Skeletal muscle cell (primary cell): ENCODE measurements at regions not wholly inside any gene's neighbourhood (a gene's known extent, or its start where the extent isn't known, plus 50 kb on each side); places are given as distances from the start of the nearest gene placed in this dataset.

Experiments used
- DNase-seq: peaks from one replicate; pipeline ENCODE4 v3.0.0-alpha.2; 2010; ENCODE audit warnings: low read depth
- H3K4me3 ChIP-seq: 2 replicates; pipeline ENCODE4 v1.5.1; 2011; ENCODE audit warnings: low read depth, mild to moderate bottlenecking, control low read depth, low read length, moderate library complexity

DNA sequence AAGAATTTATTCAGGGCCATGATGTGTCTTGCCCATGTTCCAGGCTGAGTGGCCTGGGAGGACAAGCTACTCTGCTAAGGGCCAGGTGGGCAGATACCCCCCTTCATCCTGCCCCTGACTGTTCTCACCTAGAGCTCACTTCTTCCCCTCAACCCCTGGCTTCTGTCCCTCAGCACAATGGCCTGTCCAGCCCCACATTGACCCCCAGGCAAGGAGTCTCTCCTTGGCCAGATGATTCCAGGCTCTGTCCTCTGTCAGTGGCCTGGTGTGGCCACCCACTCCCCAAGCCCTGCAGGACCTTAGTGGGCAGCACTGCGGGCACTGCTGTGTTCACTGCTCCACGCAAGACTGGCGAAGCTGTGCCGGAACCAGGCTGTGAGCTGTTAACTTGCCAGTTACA lies 460.0 kb downstream of the MATN1 start:
- DNase-seq, result no peak
- no peak overlapping the region for H3K4me3 ChIP-seq

DNA sequence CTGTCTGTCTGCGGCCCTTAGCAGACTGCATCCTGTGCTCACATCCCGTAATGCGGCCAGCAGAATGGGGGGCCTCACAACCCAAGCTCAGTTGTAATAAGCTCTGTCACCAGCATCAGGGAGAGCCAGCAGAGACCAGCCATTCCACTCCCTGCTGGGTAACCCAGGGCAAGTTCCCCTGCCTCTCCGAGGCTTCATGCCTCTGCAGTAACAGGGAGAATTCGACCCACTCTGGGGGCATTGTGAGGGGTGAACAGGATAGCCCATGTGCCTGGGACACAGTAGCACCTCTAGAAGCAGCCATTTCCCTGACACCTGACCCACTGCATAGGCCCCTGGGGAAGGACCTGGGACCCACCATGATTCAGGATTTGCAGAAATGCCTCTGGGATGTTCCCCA lies 461.2 kb downstream of the MATN1 start:
- H3K4me3 ChIP-seq, result no peak overlapping the region
- no peak for DNase-seq

DNA sequence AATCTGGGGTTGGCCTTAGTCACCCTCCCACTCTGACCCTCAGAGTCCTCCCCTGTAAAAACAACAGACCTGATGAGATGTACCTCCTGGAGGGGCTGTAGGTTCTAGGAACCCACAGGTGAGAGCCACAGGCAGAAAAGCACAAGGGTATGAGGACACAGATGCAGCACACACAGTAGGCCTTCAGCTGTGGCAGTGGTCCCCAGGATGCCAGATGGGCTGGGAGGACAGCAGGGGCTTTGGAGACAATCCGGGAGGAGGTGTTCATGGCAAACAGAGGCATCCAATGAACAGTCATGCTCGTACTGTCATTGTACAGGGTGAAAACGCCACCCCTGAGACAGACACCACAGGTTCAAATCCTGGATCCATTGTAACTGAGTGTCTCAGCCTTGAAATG lies 463.1 kb downstream of the MATN1 start:
- H3K4me3 ChIP-seq, result no peak overlapping the region

DNA sequence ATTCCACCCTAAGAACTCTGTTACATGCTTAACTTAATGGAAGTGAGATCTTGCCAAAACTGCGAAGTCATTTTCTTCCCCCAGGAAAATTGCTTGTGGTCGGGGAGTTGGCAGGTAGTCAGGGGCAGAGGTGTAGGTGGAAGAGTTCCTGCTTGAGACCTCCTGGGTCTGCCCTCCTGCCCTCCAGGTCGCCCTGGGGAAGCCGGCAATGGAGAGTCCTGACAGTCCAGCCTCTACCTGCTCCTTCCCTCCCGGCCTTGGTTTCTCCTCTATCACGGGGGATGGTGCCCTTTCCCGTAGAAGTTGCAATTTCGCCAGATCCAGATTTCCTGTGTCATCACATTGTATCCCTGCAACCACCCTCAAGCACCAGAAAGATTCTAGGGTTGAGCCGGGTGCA lies 463.8 kb downstream of the MATN1 start:
- no peak for DNase-seq
- H3K4me3 ChIP-seq, result no peak overlapping the region

More for the DNA sequence above, 463.1 kb downstream of the MATN1 start:
- DNase-seq, result no peak

DNA sequence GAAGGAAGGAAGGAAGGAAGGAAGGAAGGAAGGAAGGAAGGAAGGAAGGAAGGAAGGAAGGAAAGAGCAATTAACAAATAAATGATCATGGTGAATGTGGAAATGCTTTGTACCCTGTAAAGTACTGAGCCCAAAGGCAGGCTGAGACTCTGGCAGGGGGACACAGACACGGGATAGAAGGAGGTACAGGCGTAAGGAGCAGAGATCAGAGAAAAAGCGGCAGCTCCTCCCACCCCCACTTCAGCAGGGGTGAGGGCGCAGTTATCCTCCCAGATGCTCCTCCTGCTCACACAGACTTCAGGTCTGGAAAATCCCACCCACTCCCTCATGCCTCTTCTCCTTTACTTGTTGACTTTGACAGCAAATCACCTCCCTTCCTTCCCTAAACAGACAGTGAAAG lies 464.5 kb downstream of the MATN1 start:
- no peak overlapping the region for H3K4me3 ChIP-seq
- no peak for DNase-seq

DNA sequence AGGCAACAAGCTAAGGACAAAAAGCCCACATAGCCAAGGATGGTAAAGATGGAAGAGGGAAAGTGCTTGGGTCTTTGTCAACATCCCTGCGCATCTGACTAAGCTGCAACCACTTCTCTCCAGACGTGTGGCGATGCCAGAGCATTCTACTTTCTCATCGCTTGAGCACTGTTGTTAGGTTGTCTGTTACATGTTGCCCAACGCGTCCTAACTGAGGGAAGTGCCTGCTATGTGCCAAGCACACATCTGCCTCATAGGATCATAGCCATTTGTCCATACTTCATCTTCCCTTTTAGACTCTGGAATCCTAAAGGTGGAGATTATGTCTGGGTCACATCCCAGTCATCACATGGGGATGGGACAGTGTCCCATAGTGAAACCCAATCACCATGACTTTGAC lies 464.9 kb downstream of the MATN1 start:
- no peak overlapping the region for H3K4me3 ChIP-seq
- no peak for DNase-seq

DNA sequence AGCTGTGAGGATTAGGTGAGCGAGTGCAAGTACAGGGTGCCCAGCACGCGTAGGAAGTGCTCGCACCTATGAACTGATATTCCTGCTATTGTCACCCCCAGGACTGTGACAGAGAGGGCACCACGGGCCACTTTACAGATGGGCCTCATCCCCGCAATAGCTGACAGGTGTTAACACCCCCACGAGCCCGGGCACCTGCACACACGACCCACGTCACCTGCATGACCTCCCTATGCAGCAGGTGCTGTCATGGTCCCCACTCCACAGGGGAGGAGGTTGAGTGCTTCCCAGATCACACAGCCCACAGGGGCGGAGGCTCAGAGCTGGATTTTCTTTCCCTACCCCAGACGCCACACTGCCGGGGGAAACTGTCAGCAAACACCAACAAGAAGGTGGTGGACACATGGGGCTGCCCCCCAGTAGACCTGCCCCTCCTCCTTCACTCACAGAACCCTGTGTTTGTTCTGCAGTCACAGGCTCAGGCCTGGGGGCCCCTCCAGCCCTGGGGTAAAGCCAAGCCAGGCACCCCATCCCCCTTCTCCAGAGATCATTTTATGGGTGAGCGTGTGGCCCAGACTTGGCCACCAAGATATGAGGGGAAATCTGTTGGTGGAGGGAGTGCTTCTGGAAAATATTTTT lies 465.5 kb downstream of the MATN1 start:
- no peak overlapping the region for H3K4me3 ChIP-seq
- no peak for DNase-seq

DNA sequence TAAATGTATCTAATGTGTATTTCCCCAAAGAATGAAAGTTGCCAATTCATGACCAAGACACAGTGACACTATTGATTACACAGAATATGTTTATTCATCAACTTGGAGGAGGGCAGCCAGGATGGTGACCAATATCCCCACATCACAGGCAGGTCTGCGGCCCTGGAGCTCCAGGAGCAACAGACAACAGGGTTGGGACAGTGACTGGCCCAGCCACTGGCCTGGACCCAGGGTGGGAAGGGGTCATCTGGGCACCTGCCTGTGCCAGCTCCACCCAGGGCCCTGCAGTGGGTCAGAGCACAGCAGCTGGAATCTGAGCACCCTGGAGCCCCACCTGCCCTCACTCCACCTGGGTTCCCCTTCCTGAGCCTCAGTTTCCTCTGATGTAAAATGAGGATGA lies 466.1 kb downstream of the MATN1 start:
- no peak for DNase-seq

DNA sequence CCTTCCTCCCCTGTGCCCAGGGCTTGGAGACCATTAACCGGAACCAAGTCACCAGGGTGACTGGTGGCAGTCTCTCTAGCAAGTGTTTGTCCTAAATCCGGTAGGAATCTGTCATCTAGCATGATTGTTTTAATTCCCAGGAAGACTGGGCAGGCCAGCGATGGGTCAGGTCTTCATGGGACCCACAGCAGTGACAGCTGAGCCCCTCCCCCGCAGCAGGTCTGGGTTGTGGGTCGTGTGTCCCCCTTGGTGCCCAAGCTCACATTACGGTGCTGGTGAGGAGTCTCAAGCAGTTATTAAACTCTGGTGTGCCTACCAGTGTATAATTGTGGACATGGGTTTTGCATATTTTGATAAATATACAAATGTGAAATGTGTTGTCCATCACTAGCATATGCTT lies 466.5 kb downstream of the MATN1 start:
- no peak overlapping the region for H3K4me3 ChIP-seq
- DNase-seq, result no peak

More for the DNA sequence above, 466.1 kb downstream of the MATN1 start:
- no peak overlapping the region for H3K4me3 ChIP-seq

DNA sequence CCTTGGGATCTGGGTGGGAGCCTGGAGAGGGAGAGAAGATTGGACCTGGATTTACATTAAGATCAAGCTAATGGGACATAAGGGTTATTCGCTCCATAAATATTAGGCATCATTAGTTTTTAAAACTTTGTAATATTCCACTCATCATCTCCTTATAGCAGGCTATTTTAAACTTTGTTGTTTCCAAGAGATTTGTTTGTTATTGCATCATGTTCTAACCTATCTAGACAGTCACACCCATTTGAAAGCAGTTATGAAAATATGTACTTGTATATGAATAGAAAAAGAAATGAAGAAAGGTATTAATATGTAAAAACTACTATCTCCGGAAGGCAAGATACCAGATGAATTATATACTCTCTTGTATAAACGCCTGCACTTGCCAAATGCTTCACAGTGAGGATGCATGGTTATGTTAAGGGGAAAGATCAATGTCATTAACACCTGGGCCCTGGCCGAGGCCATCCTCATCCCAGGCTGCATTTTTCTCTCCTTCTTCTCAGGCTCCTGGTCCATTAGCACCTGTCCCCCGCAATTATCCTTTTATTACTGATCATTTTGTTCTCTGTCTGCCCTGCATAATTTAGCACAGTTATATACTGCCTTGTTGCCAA lies 468.2 kb downstream of the MATN1 start:
- no peak overlapping the region for H3K4me3 ChIP-seq
- DNase-seq, result no peak

DNA sequence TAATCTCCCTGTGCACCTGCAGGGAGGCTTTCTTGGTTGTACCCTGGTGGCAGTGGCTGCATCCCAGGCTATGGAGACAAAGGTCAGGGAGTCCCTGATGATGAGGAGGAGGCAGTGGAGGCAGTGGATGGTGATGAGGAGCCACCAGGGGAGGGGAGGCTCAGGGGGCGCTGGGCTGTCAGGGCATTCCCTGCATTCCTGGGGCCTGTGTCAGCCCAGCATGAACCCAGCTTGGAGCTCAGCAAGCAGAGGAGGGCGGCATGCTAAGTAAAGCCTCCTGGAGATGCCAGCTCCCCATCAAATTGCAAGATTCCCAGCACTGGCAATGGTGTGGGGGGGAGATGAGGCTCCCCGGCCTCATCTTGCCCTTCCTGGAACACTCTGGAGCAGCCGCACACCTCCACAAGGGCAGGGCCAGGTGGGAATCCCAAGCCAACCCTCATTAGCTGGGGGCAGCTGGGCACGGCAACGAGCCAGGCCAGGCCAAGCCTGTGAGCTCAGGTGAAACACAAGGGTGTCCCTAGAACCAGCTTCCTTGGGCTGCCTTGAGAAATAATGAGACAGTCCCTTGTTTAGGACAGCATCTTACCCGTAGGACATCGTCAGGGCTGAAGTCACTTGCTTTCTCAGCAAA lies 469.5 kb downstream of the MATN1 start:
- no peak for DNase-seq
- no peak overlapping the region for H3K4me3 ChIP-seq

DNA sequence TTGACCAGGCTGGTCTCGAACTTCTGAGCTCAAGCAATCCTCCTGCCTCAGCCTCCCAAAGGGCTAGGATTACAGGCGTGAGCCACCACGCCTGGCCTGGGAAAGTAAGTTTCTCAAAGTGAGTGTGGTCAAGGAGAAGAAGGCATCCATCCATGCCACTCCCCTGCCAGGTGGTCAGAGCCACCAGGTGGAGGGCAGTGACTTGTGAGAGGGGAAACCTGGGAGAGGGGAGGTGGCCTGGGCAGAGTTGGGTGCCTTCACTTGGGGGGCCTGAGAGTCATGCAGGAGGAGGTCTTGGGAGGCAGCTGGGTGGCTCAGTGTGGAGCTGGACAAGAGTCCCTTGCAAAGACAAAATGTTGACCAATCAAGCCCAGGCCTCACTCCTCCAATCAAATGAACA lies 470.0 kb downstream of the MATN1 start:
- no peak for DNase-seq
- no peak overlapping the region for H3K4me3 ChIP-seq

DNA sequence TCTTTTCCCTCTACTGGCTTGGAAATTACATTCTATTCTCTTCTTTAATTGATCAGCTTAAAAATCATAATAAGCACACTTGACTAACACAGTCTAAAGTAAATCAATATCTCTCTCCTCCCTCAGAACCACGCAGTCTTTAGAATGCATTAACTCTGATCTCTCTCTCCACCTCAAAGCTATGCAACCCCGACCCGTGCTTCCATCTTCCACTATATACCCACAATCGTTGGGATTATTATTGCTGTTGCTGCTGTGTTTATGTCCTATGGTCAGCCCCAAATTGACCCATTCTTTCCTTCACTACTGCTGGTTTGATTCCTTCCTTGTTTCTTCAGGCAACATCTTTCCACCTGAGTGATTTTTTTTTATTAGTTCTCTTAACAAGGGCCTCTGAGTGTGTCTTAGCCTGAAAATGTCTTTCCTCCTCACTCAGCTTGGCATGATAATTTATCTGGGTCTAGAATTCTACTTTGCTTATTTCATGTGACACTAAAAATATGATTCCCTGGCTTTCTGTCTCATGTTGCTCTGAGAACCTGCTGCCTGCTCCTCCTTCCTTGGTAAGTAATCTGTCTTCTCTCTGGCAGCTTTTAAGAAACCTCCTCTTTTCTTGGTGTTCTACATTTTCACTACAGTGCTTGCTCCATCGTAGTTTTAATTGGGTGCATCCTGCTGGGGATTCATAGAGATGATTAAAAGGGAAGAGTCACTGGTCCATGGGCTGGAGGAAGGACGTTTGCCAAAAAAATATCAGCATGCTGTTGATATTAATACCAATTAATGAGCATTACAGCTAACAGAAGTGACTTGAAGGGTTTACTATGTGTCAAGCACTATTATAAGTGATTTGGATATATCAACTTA lies 472.2 kb downstream of the MATN1 start:
- DNase-seq, result no peak

DNA sequence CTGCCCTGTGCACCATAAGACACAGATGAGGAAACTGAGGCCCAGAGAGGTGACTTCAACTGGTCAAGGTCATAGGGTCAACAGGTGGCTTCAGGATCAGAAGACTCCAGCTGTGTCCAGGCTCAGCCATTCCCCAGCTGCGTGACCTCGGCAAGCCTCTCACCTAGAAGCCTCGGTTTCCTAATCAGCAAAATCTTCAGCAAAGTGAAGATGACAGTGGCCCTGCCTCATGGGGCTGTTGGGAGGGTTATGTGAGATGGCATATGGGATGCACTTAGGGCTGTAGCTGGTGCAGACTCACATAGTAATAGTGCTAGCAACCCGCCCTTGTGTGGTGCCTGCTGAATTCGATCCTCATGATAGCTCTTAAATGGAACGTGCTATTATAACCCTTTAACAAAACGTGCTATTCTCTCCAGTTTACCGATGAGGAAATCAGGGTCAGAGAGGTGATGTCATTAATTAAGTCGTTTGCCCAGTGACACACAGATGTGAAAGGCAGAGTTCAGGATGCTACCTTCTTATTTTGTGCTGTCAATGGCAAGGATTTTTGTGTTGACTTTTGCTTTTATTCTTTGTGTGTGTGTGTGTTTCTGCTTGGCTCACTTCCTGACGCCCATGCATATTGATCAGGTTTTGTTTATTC lies 472.9 kb downstream of the MATN1 start:
- no peak overlapping the region for H3K4me3 ChIP-seq
- DNase-seq, result no peak

More for the DNA sequence above, 472.2 kb downstream of the MATN1 start:
- no peak overlapping the region for H3K4me3 ChIP-seq

DNA sequence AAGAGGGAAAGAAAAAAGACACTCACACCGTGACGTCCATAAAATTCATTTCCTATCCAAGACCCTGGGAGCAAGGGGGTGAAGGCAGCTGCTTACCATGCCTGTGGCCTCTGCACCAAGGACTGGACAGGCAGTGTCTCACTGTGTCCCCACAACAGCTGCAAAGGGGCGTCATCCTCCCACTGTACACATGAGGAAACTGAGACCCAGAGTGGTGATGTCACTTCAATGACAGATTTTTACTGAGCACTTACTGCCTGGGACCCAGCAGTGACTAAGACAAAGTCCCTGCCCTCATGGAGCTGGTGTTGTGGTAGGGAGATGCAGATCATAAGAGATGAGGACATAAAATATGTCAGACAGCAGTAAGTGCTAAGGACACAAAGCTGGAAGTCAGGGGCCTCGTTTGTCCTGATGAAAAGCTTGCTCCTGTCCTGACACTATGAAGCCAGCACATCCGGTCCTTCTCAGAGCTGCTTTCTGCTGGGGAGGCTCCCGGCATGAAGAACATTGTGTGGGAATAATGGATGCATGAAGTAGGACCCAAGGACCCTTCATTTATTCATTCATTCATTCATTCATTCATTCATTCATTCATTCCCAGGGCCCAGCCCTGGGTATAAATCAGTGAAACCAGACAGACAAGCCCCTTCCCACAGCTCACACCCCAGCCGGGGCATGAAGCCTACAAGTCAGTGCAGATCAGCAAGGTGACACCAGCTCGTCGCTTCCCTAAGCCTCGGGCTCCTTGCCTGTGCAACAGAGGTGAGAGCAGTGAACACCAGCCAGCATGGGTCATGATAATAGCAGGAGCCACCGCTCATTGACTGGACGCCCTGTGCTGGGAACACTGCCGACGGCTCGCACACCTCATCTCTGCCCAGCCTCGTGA lies 473.7 kb downstream of the MATN1 start:
- H3K4me3 ChIP-seq, result no peak overlapping the region
- no peak for DNase-seq

DNA sequence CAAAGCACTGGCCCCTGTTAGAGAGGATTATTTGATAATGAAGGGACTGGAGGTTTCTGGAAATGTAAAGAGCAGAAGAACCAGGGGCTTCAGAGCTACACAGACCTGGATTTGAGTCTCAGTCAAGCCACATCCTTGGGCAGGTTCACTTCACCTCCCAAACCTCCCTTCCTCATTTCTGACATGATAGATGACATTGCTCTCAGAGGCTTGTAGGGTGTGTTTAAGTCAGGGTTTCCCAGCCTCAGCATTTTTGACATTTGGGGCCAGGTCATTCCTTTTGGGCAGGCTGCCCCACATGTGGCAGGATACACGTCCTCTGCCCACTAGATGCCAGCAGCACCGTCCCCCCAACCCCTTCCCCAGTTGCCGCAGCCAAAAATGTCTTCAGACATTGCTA lies 474.6 kb downstream of the MATN1 start:
- no peak for DNase-seq
- H3K4me3 ChIP-seq, result no peak overlapping the region

DNA sequence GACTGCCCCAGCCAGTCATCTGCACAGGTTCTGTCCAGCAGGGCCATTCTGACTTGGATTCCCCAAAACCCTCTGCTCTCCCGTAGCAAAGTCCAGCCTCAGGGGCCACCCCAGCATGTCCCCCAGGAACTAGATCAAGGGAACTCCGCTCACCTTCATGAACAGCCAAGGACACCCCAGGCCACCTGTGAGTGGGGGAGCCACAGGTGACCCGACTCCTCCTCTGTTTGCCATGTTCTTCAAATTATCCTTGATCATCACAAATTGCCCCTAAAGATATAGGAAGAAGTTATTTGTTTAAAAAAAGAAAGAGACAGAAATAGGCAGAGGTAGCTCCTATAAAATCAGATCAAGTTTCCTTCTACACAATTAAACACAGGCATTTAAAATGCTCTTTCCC lies 475.0 kb downstream of the MATN1 start:
- DNase-seq, result no peak
- no peak overlapping the region for H3K4me3 ChIP-seq

DNA sequence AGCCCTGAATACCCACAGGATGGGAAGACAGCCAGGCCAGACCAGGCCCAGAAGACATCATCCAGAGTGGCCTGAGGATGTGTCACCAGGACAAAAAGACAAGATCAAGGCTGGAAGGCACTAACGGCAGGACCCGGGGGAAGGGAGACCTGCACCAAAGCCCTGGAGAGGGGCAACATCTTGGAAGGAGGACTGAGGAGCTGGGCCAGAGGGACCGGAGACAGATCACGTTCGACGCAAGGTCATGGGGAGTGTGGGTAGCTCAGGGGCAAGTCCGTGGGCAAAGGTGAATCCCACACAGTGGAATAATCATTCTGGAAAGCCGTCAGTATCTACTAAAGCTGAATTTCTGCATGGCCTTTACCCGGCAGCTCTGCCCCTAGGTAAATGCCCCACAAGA lies 478.6 kb downstream of the MATN1 start:
- no peak overlapping the region for H3K4me3 ChIP-seq
- no peak for DNase-seq
